T-cell (primary cell): ENCODE measurements at regions not wholly inside any gene's neighbourhood (a gene's known extent, or its start where the extent isn't known, plus 50 kb on each side); places are given as distances from the start of the nearest gene placed in this dataset.

ENCODE experiments used
- ATAC-seq, 4 experiments: fragments of 200-7000 bp in 3 of 4; fragments of 150-1000 bp in 1 of 4; cut with Tn5 transposase; replicated peaks in 1 of 4; 1 replicate in 3 of 4; 2 replicates in 1 of 4; pipeline ENCODE4 v1.10.0; 2021; ENCODE audit warnings: moderate library complexity in 3 of 4, mild to moderate bottlenecking in 2 of 4, moderate number of reproducible peaks in 1 of 4
- CTCF ChIA-PET, 2 donors: fragments of 300-600 bp; sonication (Branson Sonifier 250); formaldehyde crosslinking; loops; one replicate each; lab custom pipeline; 2022; ENCODE audit warnings: antibody characterized with exemption in 2 of 2; lab: Charles Lee
- POLR2A ChIA-PET, 2 donors: fragments of 300-600 bp; sonication (Branson Sonifier 250); formaldehyde crosslinking; loops; one replicate each; lab custom pipeline; 2022; ENCODE audit warnings: antibody characterized with exemption in 2 of 2; lab: Charles Lee
- DNase-seq, 35 experiments: peaks; one replicate each; pipeline versions ENCODE4 v3.0.0 to v3.0.0-alpha.2; 2013 to 2023
- H3K27ac ChIP-seq: one replicate; pipeline ENCODE4 v1.5.1; 2013; ENCODE audit warnings: low read length
- H3K27me3 ChIP-seq, 2 experiments: replicated peaks in 1 of 2; 1 replicate in 1 of 2; 2 replicates in 1 of 2; pipeline versions ENCODE4 v1.6.1 to v1.7.0; 2013; ENCODE audit warnings: low read length in 1 of 2, mixed read lengths in 1 of 2; ENCODE audit not compliant: control insufficient read depth in 2 of 2, insufficient read depth in 2 of 2; ENCODE audit errors: extremely low read depth in 1 of 2
- H3K36me3 ChIP-seq, 2 donors: 1 replicate in 1 of 2; 2 replicates in 1 of 2; pipeline versions ENCODE4 v1.6.1 to v1.7.0; 2013; ENCODE audit warnings: low read length in 1 of 2; ENCODE audit not compliant: control insufficient read depth in 2 of 2, insufficient read depth in 1 of 2; ENCODE audit errors: extremely low read depth in 1 of 2
- H3K4me1 ChIP-seq, 2 experiments: 1 replicate in 1 of 2; 2 replicates in 1 of 2; pipeline versions ENCODE4 v1.6.1 to v1.7.0; 2013; ENCODE audit warnings: low read length in 2 of 2, mixed read lengths in 1 of 2; ENCODE audit not compliant: insufficient read depth in 2 of 2, control insufficient read depth in 1 of 2; ENCODE audit errors: extremely low read depth in 1 of 2
- H3K4me3 ChIP-seq, 2 donors: 1 replicate in 1 of 2; 2 replicates in 1 of 2; pipeline versions ENCODE4 v1.5.1 to v1.7.0; 2013; ENCODE audit warnings: mild to moderate bottlenecking in 2 of 2, low read length in 1 of 2, moderate library complexity in 1 of 2; ENCODE audit not compliant: control insufficient read depth in 1 of 2; ENCODE audit errors: extremely low read depth in 1 of 2
- H3K9me3 ChIP-seq: 2 replicates; pipeline ENCODE4 v1.7.0; 2013
- H3K27ac Mint-ChIP-seq, 2 donors: one replicate each; pipeline ENCODE4 v1.8.0; 2020 to 2021; ENCODE audit warnings: mild to moderate bottlenecking in 2 of 2, mixed read lengths in 2 of 2
- H3K27me3 Mint-ChIP-seq, 2 donors: one replicate each; pipeline ENCODE4 v1.8.0; 2021 to 2022; ENCODE audit warnings: mixed read lengths in 2 of 2
- H3K36me3 Mint-ChIP-seq: one replicate; pipeline ENCODE4 v1.8.0; 2021; ENCODE audit warnings: mixed read lengths
- H3K4me1 Mint-ChIP-seq, 3 donors: one replicate each; pipeline ENCODE4 v1.8.0; 2020 to 2022; ENCODE audit warnings: mixed read lengths in 3 of 3, mild to moderate bottlenecking in 1 of 3
- H3K4me3 Mint-ChIP-seq, 3 donors: one replicate each; pipeline ENCODE4 v1.8.0; 2020 to 2022; ENCODE audit warnings: mild to moderate bottlenecking in 3 of 3, mixed read lengths in 3 of 3, moderate library complexity in 3 of 3
- H3K9me3 Mint-ChIP-seq, 3 donors: one replicate each; pipeline ENCODE4 v1.8.0; 2020 to 2022; ENCODE audit warnings: mixed read lengths in 3 of 3
- WGBS: methylation state at CpG from one replicate; pipeline ENCODE4 v1.1.5; 2013; ENCODE audit warnings: missing lambda C conversion rate; ENCODE audit not compliant: insufficient coverage; 5-methylcytosine and 5-hydroxymethylcytosine counted together

DNA sequence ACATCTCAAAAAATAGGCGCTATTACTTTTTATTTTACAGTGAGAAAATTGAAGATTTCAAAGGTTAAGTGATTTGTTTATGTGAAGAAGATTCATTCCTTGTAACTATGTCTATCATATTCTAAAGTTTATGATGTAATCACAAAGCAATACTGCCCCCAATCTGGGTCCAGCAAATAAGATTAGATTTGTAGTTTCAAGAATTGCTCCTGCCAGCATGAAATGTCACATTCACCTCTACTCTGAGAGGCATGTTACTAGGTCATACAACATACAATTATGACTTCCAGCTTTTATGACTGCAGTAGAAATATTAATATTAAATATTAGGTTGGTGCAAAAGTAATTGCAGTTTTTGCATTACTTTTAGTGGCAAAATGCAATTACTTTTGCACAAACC is 976.2 kb downstream of the FSTL5 start:
- WGBS, result no CpG with 5 or more reads among the region's 1 CpG
- no peaks in the 10 kb centered on the region for H3K4me1 Mint-ChIP-seq
- no peak overlapping the region for H3K4me3 ChIP-seq
- H3K27ac ChIP-seq, result no peak overlapping the region
- no peak for DNase-seq
- H3K27ac Mint-ChIP-seq, result no peak overlapping the region
- no peaks in the 10 kb centered on the region for H3K4me1 ChIP-seq
- H3K36me3 Mint-ChIP-seq, result no peaks in the 10 kb centered on the region
- H3K9me3 Mint-ChIP-seq, result peaks cover 3 to 13% (median 12%) of the 10 kb centered on the region in 3 donors
- no peak overlapping the region for H3K4me3 Mint-ChIP-seq
- CTCF ChIA-PET, result no interaction called here
- no peaks in the 10 kb centered on the region for H3K27me3 Mint-ChIP-seq
- no peaks in the 10 kb centered on the region for H3K27me3 ChIP-seq
- H3K36me3 ChIP-seq, result no peaks in the 10 kb centered on the region
- ATAC-seq, result no peak
- H3K9me3 ChIP-seq, result no peaks in the 10 kb centered on the region
- POLR2A ChIA-PET, result no interaction called here

GRCh38 chr4:161186750-161187149 is 977.0 kb downstream of the FSTL5 start:
- peaks cover 3 to 13% (median 12%) of the 10 kb centered on the region in 3 donors for H3K9me3 Mint-ChIP-seq
- Histone ChIP-seq H3K4me1 (no peaks in the 10 kb centered on the region), H3K36me3 (no peaks in the 10 kb centered on the region), H3K27ac (no peak overlapping the region), H3K4me3 (no peak overlapping the region), H3K27me3 (no peaks in the 10 kb centered on the region), H3K9me3 (no peaks in the 10 kb centered on the region)
- H3K27ac Mint-ChIP-seq, result no peak overlapping the region
- no peaks in the 10 kb centered on the region for H3K36me3 Mint-ChIP-seq
- H3K4me1 Mint-ChIP-seq, result no peaks in the 10 kb centered on the region
- no peaks in the 10 kb centered on the region for H3K27me3 Mint-ChIP-seq
- ATAC-seq (no peak), DNase-seq (no peak)
- CTCF ChIA-PET, result interaction anchor here in 1 of 2 donors (0.7 kb wide), 1 partner anchor 31 kb away, joined by 3 read pairs; no protein-coding TSS in a partner anchor
- no CpG with 5 or more reads among the region's 2 CpGs for WGBS
- no peak overlapping the region for H3K4me3 Mint-ChIP-seq
- POLR2A ChIA-PET, result no interaction called here

DNA sequence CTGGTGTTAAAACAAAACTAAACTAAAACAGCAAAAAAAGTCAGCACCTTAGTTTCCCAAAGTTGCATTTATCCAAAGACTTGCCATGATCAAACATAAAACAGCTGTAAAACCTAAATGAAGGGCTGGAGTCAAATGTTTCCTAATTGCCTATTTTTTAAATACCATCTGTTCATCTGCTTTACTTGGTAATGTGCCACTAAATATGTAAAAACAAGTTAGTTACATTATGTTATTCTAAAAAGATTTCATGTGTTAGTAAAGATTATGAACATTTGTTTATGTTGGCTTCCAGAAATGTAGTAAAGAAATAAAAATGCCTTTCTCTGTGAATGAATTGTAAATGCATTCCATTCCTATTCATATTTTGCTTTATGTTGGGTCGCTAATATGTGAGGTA is 977.8 kb downstream of the FSTL5 start:
- no peaks in the 10 kb centered on the region for H3K27me3 Mint-ChIP-seq
- DNase-seq, result no peak

GRCh38 chr4:161183729-161184128 is 980.1 kb downstream of the FSTL5 start:
- whole genome bisulfite sequencing, result no CpG with 5 or more reads among the region's 3 CpGs

More for the DNA sequence above, 977.8 kb downstream of the FSTL5 start:
- H3K9me3 ChIP-seq, result no peaks in the 10 kb centered on the region
- ChIA-PET POLR2A (no interaction called here), CTCF (no interaction called here)
- H3K4me3 Mint-ChIP-seq, result no peak overlapping the region
- no peaks in the 10 kb centered on the region for H3K36me3 Mint-ChIP-seq
- no peak overlapping the region for H3K4me3 ChIP-seq
- H3K4me1 Mint-ChIP-seq, result no peaks in the 10 kb centered on the region
- no peak overlapping the region for H3K27ac Mint-ChIP-seq
- H3K27ac ChIP-seq, result no peak overlapping the region
- no peaks in the 10 kb centered on the region for H3K36me3 ChIP-seq
- no peak for ATAC-seq
- WGBS, result no CpG with 5 or more reads among the region's 1 CpG
- no peaks in the 10 kb centered on the region for H3K4me1 ChIP-seq
- H3K27me3 ChIP-seq, result no peaks in the 10 kb centered on the region
- H3K9me3 Mint-ChIP-seq, result peaks cover under 1 to 13% (median 13%) of the 10 kb centered on the region in 3 donors

GRCh38 chr4:161182913-161183312 is 980.9 kb downstream of the FSTL5 start:
- CTCF ChIA-PET, result no interaction called here
- no peaks in the 10 kb centered on the region for H3K36me3 ChIP-seq

More at GRCh38 chr4:161183729-161184128, 980.1 kb downstream of the FSTL5 start:
- DNase-seq (no peak), ATAC-seq (no peak)
- no peaks in the 10 kb centered on the region for H3K9me3 ChIP-seq
- no peak overlapping the region for H3K27ac ChIP-seq
- CTCF ChIA-PET, result no interaction called here
- no peak overlapping the region for H3K4me3 Mint-ChIP-seq
- no peaks in the 10 kb centered on the region for H3K4me1 Mint-ChIP-seq
- H3K27ac Mint-ChIP-seq, result no peak overlapping the region
- POLR2A ChIA-PET, result no interaction called here
- no peaks in the 10 kb centered on the region for H3K36me3 Mint-ChIP-seq
- no peaks in the 10 kb centered on the region for H3K27me3 ChIP-seq
- no peaks in the 10 kb centered on the region for H3K36me3 ChIP-seq
- H3K27me3 Mint-ChIP-seq, result no peaks in the 10 kb centered on the region
- H3K9me3 Mint-ChIP-seq, result peaks cover 0 to 21% (median 8%) of the 10 kb centered on the region in 3 donors
- no peak overlapping the region for H3K4me3 ChIP-seq
- no peaks in the 10 kb centered on the region for H3K4me1 ChIP-seq

GRCh38 chr4:161178310-161178709 is 985.5 kb downstream of the FSTL5 start:
- Histone ChIP-seq H3K4me3 (no peak overlapping the region), H3K4me1 (no peaks in the 10 kb centered on the region), H3K9me3 (no peaks in the 10 kb centered on the region), H3K27ac (no peak overlapping the region), H3K27me3 (no peaks in the 10 kb centered on the region), H3K36me3 (no peaks in the 10 kb centered on the region)
- Mint-ChIP-seq H3K27ac (no peak overlapping the region), H3K36me3 (no peaks in the 10 kb centered on the region), H3K4me1 (no peaks in the 10 kb centered on the region), H3K9me3 (peaks cover 3 to 34% (median 18%) of the 10 kb centered on the region in 3 donors), H3K27me3 (no peaks in the 10 kb centered on the region), H3K4me3 (no peak overlapping the region)
- ChIA-PET POLR2A (no interaction called here), CTCF (no interaction called here)
- ATAC-seq (no peak), DNase-seq (no peak)
- WGBS, result no CpG with 5 or more reads among the region's 5 CpGs

More at GRCh38 chr4:161182913-161183312, 980.9 kb downstream of the FSTL5 start:
- ATAC-seq (no peak), DNase-seq (no peak)
- Mint-ChIP-seq H3K27ac (no peak overlapping the region), H3K27me3 (no peaks in the 10 kb centered on the region), H3K4me3 (no peak overlapping the region), H3K9me3 (peaks cover 0 to 28% (median 13%) of the 10 kb centered on the region in 3 donors), H3K36me3 (no peaks in the 10 kb centered on the region), H3K4me1 (no peaks in the 10 kb centered on the region)
- Histone ChIP-seq H3K9me3 (no peaks in the 10 kb centered on the region), H3K4me3 (no peak overlapping the region), H3K27me3 (no peaks in the 10 kb centered on the region), H3K27ac (no peak overlapping the region), H3K4me1 (no peaks in the 10 kb centered on the region)
- POLR2A ChIA-PET, result no interaction called here
- WGBS, result no CpG with 5 or more reads among the region's 3 CpGs
